Tibial nerve (tissue), 3 donors: ENCODE measurements at regions not wholly inside any gene's neighbourhood (a gene's known extent, or its start where the extent isn't known, plus 50 kb on each side); places are given as distances from the start of the nearest gene placed in this dataset.

Source experiments
- POLR2A ChIP-seq, 2 donors: fragments of 450-650 bp; IDR thresholded peaks; one replicate each; pipeline ENCODE4 v1.6.1; 2017; ENCODE audit warnings: antibody characterized with exemption in 2 of 2, mild to moderate bottlenecking in 2 of 2, moderate library complexity in 2 of 2
- TF ChIP-seq, protein P1 (sequence below), 5 experiments: fragments of 200-600 bp in 3 of 5; fragments of 450-650 bp in 2 of 5; sonication (generic) in 3 of 5; IDR thresholded peaks; one replicate each; pipeline ENCODE4 v1.5.1; 2016 to 2019; ENCODE audit warnings: antibody characterized with exemption in 5 of 5, mild to moderate bottlenecking in 3 of 5, moderate library complexity in 2 of 5

DNA sequence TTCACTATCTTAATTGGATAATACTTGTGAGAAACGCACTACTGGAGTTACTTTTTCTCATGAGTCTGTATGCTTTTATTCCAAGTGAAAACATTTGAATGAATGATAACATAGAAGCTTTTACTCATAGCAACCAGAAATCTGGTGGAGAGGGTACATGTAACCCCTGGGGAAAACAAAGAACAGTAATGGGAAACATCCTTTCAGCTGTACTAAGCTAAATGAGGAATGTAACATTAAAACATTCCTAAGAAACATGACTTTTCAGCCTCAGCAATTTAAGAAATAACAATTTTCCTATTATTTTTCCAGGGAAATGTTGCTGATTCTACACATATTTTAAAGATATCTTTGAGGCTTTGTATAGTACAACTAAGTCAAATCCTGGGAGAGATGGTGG, 97.2 kb upstream of the CEP126 start:
- TF ChIP-seq, protein P1, sequence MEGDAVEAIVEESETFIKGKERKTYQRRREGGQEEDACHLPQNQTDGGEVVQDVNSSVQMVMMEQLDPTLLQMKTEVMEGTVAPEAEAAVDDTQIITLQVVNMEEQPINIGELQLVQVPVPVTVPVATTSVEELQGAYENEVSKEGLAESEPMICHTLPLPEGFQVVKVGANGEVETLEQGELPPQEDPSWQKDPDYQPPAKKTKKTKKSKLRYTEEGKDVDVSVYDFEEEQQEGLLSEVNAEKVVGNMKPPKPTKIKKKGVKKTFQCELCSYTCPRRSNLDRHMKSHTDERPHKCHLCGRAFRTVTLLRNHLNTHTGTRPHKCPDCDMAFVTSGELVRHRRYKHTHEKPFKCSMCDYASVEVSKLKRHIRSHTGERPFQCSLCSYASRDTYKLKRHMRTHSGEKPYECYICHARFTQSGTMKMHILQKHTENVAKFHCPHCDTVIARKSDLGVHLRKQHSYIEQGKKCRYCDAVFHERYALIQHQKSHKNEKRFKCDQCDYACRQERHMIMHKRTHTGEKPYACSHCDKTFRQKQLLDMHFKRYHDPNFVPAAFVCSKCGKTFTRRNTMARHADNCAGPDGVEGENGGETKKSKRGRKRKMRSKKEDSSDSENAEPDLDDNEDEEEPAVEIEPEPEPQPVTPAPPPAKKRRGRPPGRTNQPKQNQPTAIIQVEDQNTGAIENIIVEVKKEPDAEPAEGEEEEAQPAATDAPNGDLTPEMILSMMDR (IDR thresholded peaks at IDR 0.05): no peak
- no peak for TF ChIP-seq POLR2A (IDR thresholded peaks at IDR 0.05)
